Sigmoid colon (tissue), 6 donors: ENCODE measurements at regions not wholly inside any gene's neighbourhood (a gene's known extent, or its start where the extent isn't known, plus 50 kb on each side); places are given as distances from the start of the nearest gene placed in this dataset.

ENCODE experiments used
- DNase-seq: peaks from one replicate; pipeline ENCODE4 v3.0.0-alpha.2; 2019
- H3K27ac ChIP-seq, 4 donors: fragments of 200-600 bp; sonication (generic); one replicate each; pipeline ENCODE4 v1.5.1; 2016 to 2019; ENCODE audit warnings: mild to moderate bottlenecking in 1 of 4
- H3K27me3 ChIP-seq, 3 donors: fragments of 200-600 bp; sonication (generic); one replicate each; pipeline ENCODE4 v1.5.1; 2019; ENCODE audit warnings: mild to moderate bottlenecking in 1 of 3
- H3K36me3 ChIP-seq, 4 donors: fragments of 200-600 bp; sonication (generic); one replicate each; pipeline ENCODE4 v1.5.1; 2016 to 2019
- H3K4me1 ChIP-seq, 4 donors: fragments of 200-600 bp; sonication (generic); one replicate each; pipeline ENCODE4 v1.5.1; 2017 to 2019
- H3K4me3 ChIP-seq, 4 donors: fragments of 200-600 bp; sonication (generic); one replicate each; pipeline ENCODE4 v1.5.1; 2017 to 2019; ENCODE audit warnings: mild to moderate bottlenecking in 2 of 4, moderate library complexity in 1 of 4
- H3K9me3 ChIP-seq, 4 donors: fragments of 200-600 bp in 3 of 4; sonication (generic) in 3 of 4; one replicate each; pipeline versions ENCODE4 v1.5.1 to v1.6.1; 2013 to 2019
- EP300 ChIP-seq, 4 donors: sonication (generic); formaldehyde crosslinking; IDR thresholded peaks; one replicate each; pipeline ENCODE4 v1.6.1; 2017; ENCODE audit warnings: antibody characterized with exemption in 4 of 4
- POLR2A ChIP-seq, 2 donors: fragments of 450-650 bp; IDR thresholded peaks; one replicate each; pipeline ENCODE4 v1.6.1; 2016; ENCODE audit warnings: antibody characterized with exemption in 2 of 2, mild to moderate bottlenecking in 2 of 2, moderate library complexity in 2 of 2
- POLR2AphosphoS5 ChIP-seq, 4 donors: sonication (generic); formaldehyde crosslinking; IDR thresholded peaks; one replicate each; pipeline ENCODE4 v1.6.1; 2017; ENCODE audit warnings: antibody characterized with exemption in 4 of 4
- WGBS, 2 donors: extraction: QIAGEN DNeasy Blood & Tissue Kit; methylation state at CpG; one replicate each; pipeline ENCODE4 v1.1.7; 2013; 5-methylcytosine and 5-hydroxymethylcytosine counted together
- intact Hi-C: fragments of 100-400 bp; cut with DNase I; formaldehyde crosslinking; loops from one replicate; pipeline ENCODE4 v1.15.1; 2023
- TF ChIP-seq, protein P1 (sequence below), 4 experiments: fragments of 450-650 bp in 3 of 4; fragments of 200-600 bp in 1 of 4; IDR thresholded peaks; one replicate each; pipeline ENCODE4 v1.5.1; 2016 to 2019; ENCODE audit warnings: antibody characterized with exemption in 4 of 4, mild to moderate bottlenecking in 3 of 4, moderate library complexity in 2 of 4
- donor health status: healthy with polysubstance abuse.
- donor health status: healthy.

DNA sequence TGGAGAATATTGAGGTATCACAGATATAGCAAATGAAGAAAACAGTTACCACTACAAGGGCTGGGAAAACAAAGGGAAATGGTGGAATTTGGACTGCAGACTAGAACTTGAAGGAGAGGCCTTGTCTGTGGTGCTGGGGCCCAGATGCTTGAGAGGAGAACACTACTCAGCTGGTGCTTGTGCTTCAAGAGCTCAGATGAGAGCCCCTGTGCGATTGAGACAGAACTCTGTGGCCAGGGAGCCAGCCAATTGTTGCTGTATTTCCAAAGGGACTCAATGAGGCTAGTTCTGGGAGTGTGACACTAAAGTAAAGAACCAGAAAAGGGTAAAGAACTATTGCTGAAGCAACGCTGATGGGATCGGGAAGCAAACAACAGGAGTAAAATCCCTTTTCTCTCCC lies 406.5 kb upstream of the SEMA3D start:
- intact Hi-C loops = no loop called here
- H3K4me1 ChIP-seq = peaks cover 0 to 6% (median 0%) of the 10 kb centered on the region in 4 donors
- no peak overlapping the region for H3K27ac ChIP-seq
- H3K36me3 ChIP-seq = no peaks in the 10 kb centered on the region
- no peaks in the 10 kb centered on the region for H3K27me3 ChIP-seq
- no peak for DNase-seq
- H3K4me3 ChIP-seq = no peak overlapping the region
- H3K9me3 ChIP-seq = no peaks in the 10 kb centered on the region
- 56 to 58% methylated on average over 3 of the region's 3 CpGs for WGBS, 2 donors
- TF ChIP-seq POLR2AphosphoS5 (IDR thresholded peaks at IDR 0.05) (no peak), EP300 (IDR thresholded peaks at IDR 0.05) (no peak), POLR2A (IDR thresholded peaks at IDR 0.05) (no peak)
- TF ChIP-seq, protein P1, sequence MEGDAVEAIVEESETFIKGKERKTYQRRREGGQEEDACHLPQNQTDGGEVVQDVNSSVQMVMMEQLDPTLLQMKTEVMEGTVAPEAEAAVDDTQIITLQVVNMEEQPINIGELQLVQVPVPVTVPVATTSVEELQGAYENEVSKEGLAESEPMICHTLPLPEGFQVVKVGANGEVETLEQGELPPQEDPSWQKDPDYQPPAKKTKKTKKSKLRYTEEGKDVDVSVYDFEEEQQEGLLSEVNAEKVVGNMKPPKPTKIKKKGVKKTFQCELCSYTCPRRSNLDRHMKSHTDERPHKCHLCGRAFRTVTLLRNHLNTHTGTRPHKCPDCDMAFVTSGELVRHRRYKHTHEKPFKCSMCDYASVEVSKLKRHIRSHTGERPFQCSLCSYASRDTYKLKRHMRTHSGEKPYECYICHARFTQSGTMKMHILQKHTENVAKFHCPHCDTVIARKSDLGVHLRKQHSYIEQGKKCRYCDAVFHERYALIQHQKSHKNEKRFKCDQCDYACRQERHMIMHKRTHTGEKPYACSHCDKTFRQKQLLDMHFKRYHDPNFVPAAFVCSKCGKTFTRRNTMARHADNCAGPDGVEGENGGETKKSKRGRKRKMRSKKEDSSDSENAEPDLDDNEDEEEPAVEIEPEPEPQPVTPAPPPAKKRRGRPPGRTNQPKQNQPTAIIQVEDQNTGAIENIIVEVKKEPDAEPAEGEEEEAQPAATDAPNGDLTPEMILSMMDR (IDR thresholded peaks at IDR 0.05) = no peak

DNA sequence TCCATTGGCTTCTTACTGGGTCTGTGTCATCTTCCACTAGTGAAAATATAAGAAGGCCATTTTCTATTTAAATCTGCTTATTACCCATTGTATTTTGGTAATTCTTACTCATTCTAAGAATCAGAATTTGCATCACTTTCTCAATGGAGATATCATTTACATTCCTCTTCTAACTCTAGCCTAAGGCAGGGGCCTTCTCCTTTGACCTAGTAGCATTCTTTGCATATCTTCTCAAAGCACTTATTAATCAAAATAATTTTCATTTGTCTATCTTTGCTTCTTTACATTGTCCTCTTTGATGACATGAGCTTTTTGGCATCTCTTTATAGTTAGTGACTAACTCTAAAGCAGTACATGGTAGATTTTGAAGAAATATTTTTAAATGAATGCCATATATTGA lies 400.9 kb upstream of the SEMA3D start:
- no peaks in the 10 kb centered on the region for H3K9me3 ChIP-seq
- H3K4me1 ChIP-seq = no peaks in the 10 kb centered on the region
- intact Hi-C loops = no loop called here
- H3K27me3 ChIP-seq = no peaks in the 10 kb centered on the region
- H3K4me3 ChIP-seq = no peak overlapping the region
- no peak for DNase-seq
- no peak for TF ChIP-seq POLR2A (IDR thresholded peaks at IDR 0.05)
- TF ChIP-seq, protein P1 (IDR thresholded peaks at IDR 0.05) = no peak
- TF ChIP-seq EP300 (IDR thresholded peaks at IDR 0.05) = no peak
- no peak for TF ChIP-seq POLR2AphosphoS5 (IDR thresholded peaks at IDR 0.05)
- H3K36me3 ChIP-seq = no peaks in the 10 kb centered on the region
- no peak overlapping the region for H3K27ac ChIP-seq

DNA sequence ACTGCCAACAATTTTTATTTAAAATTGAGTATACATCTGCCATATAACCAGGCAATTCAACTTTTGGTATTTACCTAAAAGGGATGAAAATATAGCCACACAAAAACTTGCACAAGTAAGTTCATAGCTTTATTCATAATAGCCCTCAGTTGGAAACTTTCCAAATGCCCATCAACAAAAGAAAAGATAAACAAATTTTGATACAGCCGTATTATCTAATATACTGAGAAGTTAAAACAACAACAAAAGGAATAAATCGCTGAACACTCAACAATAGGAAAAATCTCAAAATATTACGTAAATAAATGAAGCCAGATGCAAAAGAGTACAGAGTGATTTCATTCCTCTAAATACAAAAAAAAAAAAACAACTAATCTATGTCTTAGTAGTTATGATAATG lies 399.2 kb upstream of the SEMA3D start:
- Histone ChIP-seq H3K9me3 (no peaks in the 10 kb centered on the region), H3K36me3 (no peaks in the 10 kb centered on the region), H3K27me3 (no peaks in the 10 kb centered on the region), H3K4me3 (no peak overlapping the region), H3K27ac (no peak overlapping the region), H3K4me1 (no peaks in the 10 kb centered on the region)
- TF ChIP-seq, protein P1 (IDR thresholded peaks at IDR 0.05) = no peak
- TF ChIP-seq EP300 (IDR thresholded peaks at IDR 0.05) (no peak), POLR2A (IDR thresholded peaks at IDR 0.05) (no peak), POLR2AphosphoS5 (IDR thresholded peaks at IDR 0.05) (no peak)
- no peak for DNase-seq
- 40 to 57% methylated on average over 3 of the region's 3 CpGs for WGBS, 2 donors
- intact Hi-C loops = no loop called here

DNA sequence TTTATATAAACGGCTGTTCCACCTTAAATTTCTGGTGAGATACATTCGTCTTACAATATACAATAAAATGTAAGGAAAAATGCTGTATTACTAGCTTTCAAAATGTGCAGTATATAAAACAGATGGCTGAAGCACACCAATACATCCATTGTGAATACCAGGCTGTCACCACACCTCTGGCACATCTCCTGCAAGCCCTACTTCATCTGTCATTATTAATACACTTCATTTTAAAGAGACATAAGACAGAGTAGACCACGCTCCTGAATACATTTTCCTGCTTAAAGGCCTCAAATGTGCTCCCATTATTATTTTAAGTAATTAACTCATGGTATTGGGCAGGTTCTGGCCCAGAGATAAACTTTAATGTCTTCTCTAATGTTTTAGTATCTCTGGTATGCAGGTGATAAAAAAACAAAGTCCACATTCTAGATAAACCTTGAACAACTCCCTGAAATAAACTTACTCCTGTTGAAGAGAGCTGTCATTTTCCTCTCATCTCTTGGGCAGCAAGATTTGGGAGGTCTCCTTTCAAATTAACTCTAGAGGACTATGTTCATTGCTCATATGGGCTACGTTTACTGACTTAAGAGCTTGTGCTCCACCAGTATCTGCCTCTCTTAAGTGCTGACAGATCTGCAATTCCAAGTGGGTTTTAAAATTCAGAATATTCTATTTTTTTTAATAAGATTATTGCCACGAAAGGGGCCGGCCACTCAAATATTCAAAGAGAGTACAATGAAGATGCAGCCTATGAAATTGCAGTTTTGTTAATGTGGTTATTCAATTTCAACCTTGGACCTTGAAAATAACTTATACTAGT lies 396.5 kb upstream of the SEMA3D start:
- WGBS, 2 donors = 72 to 83% methylated on average over 6 of the region's 6 CpGs
- Histone ChIP-seq H3K27me3 (no peaks in the 10 kb centered on the region), H3K9me3 (no peaks in the 10 kb centered on the region), H3K27ac (no peak overlapping the region), H3K4me1 (peaks cover 0 to 2% (median 0%) of the 10 kb centered on the region in 4 donors), H3K4me3 (no peak overlapping the region), H3K36me3 (no peaks in the 10 kb centered on the region)
- no peak for DNase-seq
- TF ChIP-seq EP300 (IDR thresholded peaks at IDR 0.05) (no peak), POLR2AphosphoS5 (IDR thresholded peaks at IDR 0.05) (no peak), POLR2A (IDR thresholded peaks at IDR 0.05) (no peak)
- TF ChIP-seq, protein P1 (IDR thresholded peaks at IDR 0.05) = no peak
- intact Hi-C loops = no loop called here

DNA sequence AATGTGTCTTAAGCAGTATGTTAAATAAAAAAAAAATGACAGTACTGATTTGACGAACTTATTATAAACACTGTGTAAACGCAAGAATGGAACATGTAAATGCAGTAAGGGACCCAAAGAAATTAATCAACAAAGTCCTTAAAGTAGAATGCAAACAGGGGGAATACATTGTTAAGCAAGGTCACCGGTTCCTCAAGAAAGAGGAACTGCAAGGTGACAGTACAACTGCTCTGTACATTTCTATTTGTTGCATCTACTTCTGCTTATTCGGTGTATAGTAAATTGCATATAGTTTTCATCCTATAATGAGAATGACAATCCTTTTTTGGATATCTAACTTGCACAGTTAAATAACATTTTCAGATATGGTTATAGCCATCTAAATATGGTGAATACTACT lies 387.0 kb upstream of the SEMA3D start:
- no peak for DNase-seq
- no peak overlapping the region for H3K4me3 ChIP-seq
- whole genome bisulfite sequencing, 2 donors = 60 to 74% methylated on average over 4 of the region's 4 CpGs
- intact Hi-C loops = no loop called here
- H3K27me3 ChIP-seq = no peaks in the 10 kb centered on the region
- no peak overlapping the region for H3K27ac ChIP-seq
- TF ChIP-seq POLR2AphosphoS5 (IDR thresholded peaks at IDR 0.05) (no peak), EP300 (IDR thresholded peaks at IDR 0.05) (no peak), POLR2A (IDR thresholded peaks at IDR 0.05) (no peak)
- TF ChIP-seq, protein P1 (IDR thresholded peaks at IDR 0.05) = no peak
- H3K36me3 ChIP-seq = no peaks in the 10 kb centered on the region
- no peaks in the 10 kb centered on the region for H3K9me3 ChIP-seq
- no peaks in the 10 kb centered on the region for H3K4me1 ChIP-seq
